Activated T-cell treated with anti-CD3 and anti-CD28 coated beads, Interleukin-2, amount 50 U/mL, for 4 hours (primary cell): ENCODE measurements at regions not wholly inside any gene's neighbourhood (a gene's known extent, or its start where the extent isn't known, plus 50 kb on each side); places are given as distances from the start of the nearest gene placed in this dataset.

Experiments
- ATAC-seq, 2 donors: fragments of 200-7000 bp; cut with Tn5 transposase; one replicate each; pipeline ENCODE4 v1.10.0; 2021
- DNase-seq: peaks from one replicate; pipeline ENCODE4 v3.0.0-alpha.2; 2020
- H3K27me3 Mint-ChIP-seq: one replicate; pipeline ENCODE4 v1.8.0; 2021; ENCODE audit warnings: low read depth, mixed read lengths
- H3K36me3 Mint-ChIP-seq: one replicate; pipeline ENCODE4 v1.8.0; 2022; ENCODE audit warnings: mixed read lengths; ENCODE audit not compliant: insufficient read depth
- H3K4me1 Mint-ChIP-seq: one replicate; pipeline ENCODE4 v1.8.0; 2021; ENCODE audit warnings: low read depth, mixed read lengths
- H3K4me3 Mint-ChIP-seq: one replicate; pipeline ENCODE4 v1.8.0; 2021; ENCODE audit warnings: mild to moderate bottlenecking, moderate library complexity, mixed read lengths
- H3K9me3 Mint-ChIP-seq: one replicate; pipeline ENCODE4 v1.8.0; 2021; ENCODE audit warnings: mixed read lengths

DNA sequence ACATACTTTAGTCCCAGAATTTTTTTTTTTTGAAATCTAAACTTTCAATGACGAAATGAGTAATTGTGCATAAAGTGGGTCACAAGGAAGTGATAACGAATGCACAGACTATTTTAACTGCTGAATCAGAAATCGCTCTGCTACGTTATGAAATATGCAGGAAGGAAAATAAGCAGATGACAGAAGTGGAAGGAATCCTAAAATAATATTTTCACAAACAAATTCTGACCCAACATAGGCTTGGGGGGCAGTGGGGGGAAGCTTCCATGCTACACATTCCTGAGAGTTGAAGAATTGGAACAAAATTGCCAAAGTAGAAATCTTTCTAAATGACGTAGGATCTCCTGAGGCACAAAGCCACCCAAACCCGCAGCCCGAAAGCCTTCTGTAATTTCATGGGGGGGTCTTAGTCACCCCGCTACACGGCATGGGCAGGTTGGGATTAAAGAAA, 89.6 kb downstream of the ARF6 start:
- Mint-ChIP-seq H3K27me3 (no peaks in the 10 kb centered on the region), H3K9me3 (no peaks in the 10 kb centered on the region), H3K4me1 (peaks cover 80% of the 10 kb centered on the region), H3K4me3 (peak overlapping the region; percentile 62), H3K36me3 (no peaks in the 10 kb centered on the region)
- DNase-seq (no peak), ATAC-seq (peak in 1 of 2 donors; percentile 25)

DNA sequence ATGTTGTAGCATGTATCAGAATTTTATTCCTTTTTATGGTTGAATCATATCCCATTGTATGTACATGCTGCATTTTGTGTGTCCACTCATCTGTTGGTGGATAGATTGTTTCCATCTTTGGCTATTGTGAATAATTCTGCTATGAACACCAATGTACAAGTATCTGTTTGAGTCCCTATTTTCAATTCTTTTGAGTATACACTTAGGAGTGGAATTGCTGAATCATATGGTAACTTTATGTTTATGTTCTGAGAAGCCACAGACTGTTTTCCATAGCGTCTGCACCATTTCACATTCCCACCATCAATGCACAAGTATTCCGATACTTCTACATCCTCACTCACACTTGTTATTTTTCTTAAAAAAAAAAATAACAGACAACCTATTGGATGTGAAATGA, 91.5 kb downstream of the ARF6 start:
- Mint-ChIP-seq H3K9me3 (no peaks in the 10 kb centered on the region), H3K4me3 (peak overlapping the region; percentile 42), H3K36me3 (no peaks in the 10 kb centered on the region), H3K27me3 (no peaks in the 10 kb centered on the region), H3K4me1 (peaks cover 67% of the 10 kb centered on the region)
- ATAC-seq (peak; percentile 64 to 70), DNase-seq (no peak)

GRCh38 chr14:49986343-49987014, 93.6 kb downstream of the ARF6 start:
- Mint-ChIP-seq H3K36me3 (peaks cover 3% of the 10 kb centered on the region), H3K4me1 (peaks cover 53% of the 10 kb centered on the region), H3K4me3 (peak overlapping the region; percentile 16), H3K27me3 (no peaks in the 10 kb centered on the region), H3K9me3 (no peaks in the 10 kb centered on the region)
- DNase-seq (no peak), ATAC-seq (no peak)

- Mint-ChIP-seq H3K36me3 (peaks cover 3% of the 10 kb centered on the region), H3K27me3 (no peaks in the 10 kb centered on the region), H3K9me3 (no peaks in the 10 kb centered on the region), H3K4me1 (peaks cover 50% of the 10 kb centered on the region), H3K4me3 (no peak overlapping the region)
- ATAC-seq (no peak), DNase-seq (no peak)
Measured at GRCh38 chr14:49988080-49988990, 95.5 kb downstream of the ARF6 start.

- no peak overlapping the region for H3K4me3 Mint-ChIP-seq
- DNase-seq, result no peak
- ATAC-seq, result no peak
- no peaks in the 10 kb centered on the region for H3K9me3 Mint-ChIP-seq
- H3K4me1 Mint-ChIP-seq, result peaks cover 37% of the 10 kb centered on the region
- H3K27me3 Mint-ChIP-seq, result no peaks in the 10 kb centered on the region
- peaks cover 3% of the 10 kb centered on the region for H3K36me3 Mint-ChIP-seq
Measured at GRCh38 chr14:49989966-49990365, 97.1 kb downstream of the ARF6 start.

DNA sequence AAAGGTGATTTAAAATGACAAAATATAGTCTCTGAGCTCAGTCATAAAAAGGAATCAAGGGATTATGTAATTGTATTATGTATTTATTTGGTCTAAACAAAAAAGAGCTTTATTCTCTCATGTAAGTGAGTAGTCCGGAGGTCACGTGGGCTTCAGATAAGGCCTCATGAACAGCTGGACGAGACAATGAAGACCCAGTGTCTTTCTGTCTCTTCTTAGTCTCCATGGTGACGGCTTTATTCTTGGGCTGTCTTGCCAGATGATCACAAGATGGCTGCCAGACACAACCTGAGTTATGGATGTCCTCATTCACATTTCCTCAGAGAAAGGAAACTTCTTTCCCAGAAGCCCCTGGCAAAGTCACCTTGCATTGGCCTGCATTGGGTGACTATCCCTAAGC, 98.6 kb downstream of the ARF6 start:
- Mint-ChIP-seq H3K9me3 (no peaks in the 10 kb centered on the region), H3K4me1 (peaks cover 28% of the 10 kb centered on the region), H3K4me3 (no peak overlapping the region), H3K36me3 (peaks cover 3% of the 10 kb centered on the region), H3K27me3 (no peaks in the 10 kb centered on the region)
- ATAC-seq (no peak), DNase-seq (no peak)

DNA sequence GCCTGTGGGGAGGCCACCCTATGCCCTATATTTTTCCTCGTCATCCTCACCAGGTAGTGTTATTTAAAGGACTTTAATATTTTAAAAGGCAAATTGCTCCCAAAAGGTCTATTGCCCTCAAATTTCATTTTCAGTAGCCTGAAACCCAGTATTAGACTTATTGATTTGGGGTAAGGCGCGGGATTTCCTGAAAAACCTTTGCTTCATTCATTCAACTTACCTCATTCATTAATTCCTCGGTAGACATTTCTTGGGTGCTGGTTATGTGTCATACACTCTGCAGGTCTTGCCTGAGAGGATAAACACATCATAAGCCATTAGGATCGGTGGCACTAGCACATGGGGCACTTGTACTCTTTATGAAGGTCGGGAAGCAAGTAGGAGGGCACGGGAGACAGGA, 99.2 kb downstream of the ARF6 start:
- H3K27me3 Mint-ChIP-seq, result no peaks in the 10 kb centered on the region
- no peak for ATAC-seq
- H3K4me3 Mint-ChIP-seq, result no peak overlapping the region
- H3K9me3 Mint-ChIP-seq, result no peaks in the 10 kb centered on the region
- H3K36me3 Mint-ChIP-seq, result peaks cover 3% of the 10 kb centered on the region
- DNase-seq, result no peak
- H3K4me1 Mint-ChIP-seq, result peaks cover 24% of the 10 kb centered on the region

DNA sequence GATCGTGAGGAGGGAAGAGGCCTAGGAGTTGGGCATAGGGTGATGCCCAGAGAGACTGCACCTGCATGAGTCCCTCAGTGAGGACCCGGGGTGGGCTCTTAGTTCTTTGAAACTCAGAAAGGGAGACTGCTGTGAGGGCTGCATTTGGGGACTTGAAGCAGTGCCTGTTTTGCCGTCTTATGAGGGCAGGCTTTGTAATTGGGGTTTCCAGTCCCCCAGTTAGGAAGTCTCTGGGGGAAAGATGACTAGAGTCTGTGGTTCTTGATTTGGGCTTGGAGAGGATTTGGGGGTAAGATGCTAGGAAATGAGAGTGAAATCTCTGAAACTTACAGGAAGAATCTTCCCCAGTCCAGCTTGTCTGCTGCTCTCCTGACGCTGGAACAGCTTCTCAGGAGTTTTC, 99.6 kb downstream of the ARF6 start:
- Mint-ChIP-seq H3K36me3 (peaks cover 3% of the 10 kb centered on the region), H3K9me3 (no peaks in the 10 kb centered on the region), H3K27me3 (no peaks in the 10 kb centered on the region), H3K4me1 (peaks cover 24% of the 10 kb centered on the region), H3K4me3 (no peak overlapping the region)
- DNase-seq (no peak), ATAC-seq (no peak)

DNA sequence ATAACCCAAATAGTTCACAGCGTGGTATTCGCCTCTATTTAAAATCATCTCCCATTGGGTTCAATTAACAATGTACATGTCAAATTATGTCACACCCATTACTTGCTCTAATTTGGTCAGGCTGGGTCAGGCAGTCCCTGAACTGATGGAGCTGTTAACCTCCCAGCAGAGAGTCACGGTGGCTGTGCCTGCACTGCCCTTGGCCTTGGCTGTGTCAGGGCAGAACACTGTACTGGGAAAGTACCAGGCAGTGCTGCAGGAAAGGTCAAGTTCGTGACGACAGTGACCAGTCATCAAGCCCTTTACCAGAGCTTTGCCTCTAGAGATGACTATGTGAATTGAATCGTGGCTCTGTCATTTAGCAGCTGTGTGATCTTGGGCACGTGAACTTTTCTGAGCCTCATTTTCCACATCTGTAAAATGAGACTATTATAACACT, 100.0 kb downstream of the ARF6 start:
- no peak for DNase-seq
- Mint-ChIP-seq H3K27me3 (no peaks in the 10 kb centered on the region), H3K4me3 (peak overlapping the region; percentile 38), H3K4me1 (peaks cover 22% of the 10 kb centered on the region), H3K9me3 (no peaks in the 10 kb centered on the region), H3K36me3 (peaks cover 3% of the 10 kb centered on the region)
- peak; percentile 75 to 87 for ATAC-seq

DNA sequence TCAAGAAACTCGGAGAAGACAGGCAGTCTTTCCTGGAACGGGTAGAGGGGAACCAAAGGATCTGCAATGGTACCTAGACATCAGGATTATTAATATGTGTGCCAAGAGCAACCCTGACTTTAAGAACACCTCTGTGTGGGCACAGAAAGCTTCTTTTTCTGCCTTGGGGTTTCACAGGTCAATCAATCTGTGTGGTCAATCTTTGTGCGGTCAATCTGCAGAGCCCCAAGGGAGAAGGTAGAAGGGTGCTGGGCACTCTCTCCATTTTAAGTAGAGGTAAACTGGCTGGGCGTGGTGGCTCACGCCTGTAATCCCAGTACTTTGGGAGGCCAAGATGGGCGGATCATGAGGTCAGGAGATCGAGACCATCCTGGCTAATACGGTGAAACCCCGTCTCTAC, 100.7 kb downstream of the ARF6 start:
- ATAC-seq, result no peak
- Mint-ChIP-seq H3K9me3 (no peaks in the 10 kb centered on the region), H3K27me3 (no peaks in the 10 kb centered on the region), H3K4me3 (no peak overlapping the region), H3K4me1 (peaks cover 21% of the 10 kb centered on the region), H3K36me3 (peaks cover 3% of the 10 kb centered on the region)
- DNase-seq, result no peak

GRCh38 chr14:49994951-49995561, 102.2 kb downstream of the ARF6 start:
- no peaks in the 10 kb centered on the region for H3K9me3 Mint-ChIP-seq
- ATAC-seq, result no peak
- peaks cover 31% of the 10 kb centered on the region for H3K4me1 Mint-ChIP-seq
- DNase-seq, result no peak
- no peak overlapping the region for H3K4me3 Mint-ChIP-seq
- peaks cover 2% of the 10 kb centered on the region for H3K36me3 Mint-ChIP-seq
- H3K27me3 Mint-ChIP-seq, result no peaks in the 10 kb centered on the region

DNA sequence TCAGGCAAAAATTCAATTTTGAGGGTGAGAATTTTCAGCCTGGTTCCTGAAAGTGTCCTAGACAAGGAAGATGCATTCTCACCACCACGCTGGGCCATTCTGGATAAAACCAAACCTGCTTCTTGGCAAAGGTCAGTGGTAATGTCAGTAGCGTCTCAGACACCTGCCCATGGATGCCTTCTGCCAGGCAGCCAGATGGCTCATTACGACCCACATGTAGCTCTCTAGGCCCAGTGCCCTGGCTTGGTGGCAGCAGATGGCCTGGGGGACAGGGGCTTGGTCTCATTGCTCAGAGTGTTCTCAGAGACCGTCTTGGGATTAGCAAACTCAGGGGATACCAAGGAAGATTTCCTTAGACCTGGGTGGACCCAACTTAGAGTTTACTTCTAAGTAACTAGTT, 105.1 kb downstream of the ARF6 start:
- peaks cover 47% of the 10 kb centered on the region for H3K4me1 Mint-ChIP-seq

GRCh38 chr14:49999146-49999761, 106.4 kb downstream of the ARF6 start:
- Mint-ChIP-seq H3K9me3 (no peaks in the 10 kb centered on the region), H3K4me3 (peak overlapping the region; percentile 76), H3K27me3 (no peaks in the 10 kb centered on the region), H3K36me3 (no peaks in the 10 kb centered on the region), H3K4me1 (peaks cover 54% of the 10 kb centered on the region)
- ATAC-seq (peak; percentile 31 to 44), DNase-seq (peak; percentile 52)

More for the DNA sequence above, 105.1 kb downstream of the ARF6 start:
- no peaks in the 10 kb centered on the region for H3K9me3 Mint-ChIP-seq
- no peaks in the 10 kb centered on the region for H3K36me3 Mint-ChIP-seq
- H3K4me3 Mint-ChIP-seq, result no peak overlapping the region
- H3K27me3 Mint-ChIP-seq, result no peaks in the 10 kb centered on the region
- DNase-seq, result no peak
- no peak for ATAC-seq

GRCh38 chr14:49999826-50000379, 107.0 kb downstream of the ARF6 start:
- ATAC-seq, result no peak
- no peaks in the 10 kb centered on the region for H3K36me3 Mint-ChIP-seq
- H3K9me3 Mint-ChIP-seq, result no peaks in the 10 kb centered on the region
- no peaks in the 10 kb centered on the region for H3K27me3 Mint-ChIP-seq
- no peak for DNase-seq
- peak overlapping the region; percentile 76 for H3K4me3 Mint-ChIP-seq
- peaks cover 57% of the 10 kb centered on the region for H3K4me1 Mint-ChIP-seq
